Prostate gland (tissue), 2 donors: ENCODE measurements at regions not wholly inside any gene's neighbourhood (a gene's known extent, or its start where the extent isn't known, plus 50 kb on each side); places are given as distances from the start of the nearest gene placed in this dataset.

Experiments
- POLR2A ChIP-seq: fragments of 450-650 bp; IDR thresholded peaks from one replicate; pipeline ENCODE4 v1.6.1; 2016; ENCODE audit warnings: antibody characterized with exemption, mild to moderate bottlenecking
- POLR2AphosphoS5 ChIP-seq: sonication (generic); formaldehyde crosslinking; IDR thresholded peaks from one replicate; pipeline ENCODE4 v1.6.1; 2017; ENCODE audit warnings: antibody characterized with exemption
- TF ChIP-seq, protein P1 (sequence below), 4 experiments: fragments of 200-600 bp in 2 of 4; fragments of 450-650 bp in 2 of 4; sonication (generic) in 2 of 4; IDR thresholded peaks; 1 replicate in 3 of 4; 2 replicates in 1 of 4; pipeline ENCODE4 v1.5.1; 2016 to 2019; ENCODE audit warnings: antibody characterized with exemption in 4 of 4, mild to moderate bottlenecking in 2 of 4, moderate library complexity in 2 of 4

DNA sequence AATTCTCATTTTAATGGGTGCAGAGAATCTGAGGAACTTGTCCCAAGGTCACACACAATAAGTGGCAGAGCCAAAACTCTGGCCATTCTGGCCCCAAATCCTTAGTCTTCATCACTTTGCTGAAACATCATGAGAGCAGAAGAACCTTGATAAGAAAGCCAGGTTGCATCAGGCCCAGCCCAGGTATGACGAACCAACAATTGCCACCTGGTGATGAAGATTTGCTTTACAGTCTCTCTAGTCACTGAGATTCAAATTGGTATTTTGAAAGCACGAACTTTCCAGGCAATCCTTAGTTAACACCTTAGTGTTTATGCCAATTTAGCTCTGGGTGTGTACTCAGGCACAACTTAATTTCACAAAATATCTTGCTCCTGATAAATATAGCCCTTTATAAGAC, 502.7 kb upstream of the HTR2A start:
- TF ChIP-seq, protein P1, sequence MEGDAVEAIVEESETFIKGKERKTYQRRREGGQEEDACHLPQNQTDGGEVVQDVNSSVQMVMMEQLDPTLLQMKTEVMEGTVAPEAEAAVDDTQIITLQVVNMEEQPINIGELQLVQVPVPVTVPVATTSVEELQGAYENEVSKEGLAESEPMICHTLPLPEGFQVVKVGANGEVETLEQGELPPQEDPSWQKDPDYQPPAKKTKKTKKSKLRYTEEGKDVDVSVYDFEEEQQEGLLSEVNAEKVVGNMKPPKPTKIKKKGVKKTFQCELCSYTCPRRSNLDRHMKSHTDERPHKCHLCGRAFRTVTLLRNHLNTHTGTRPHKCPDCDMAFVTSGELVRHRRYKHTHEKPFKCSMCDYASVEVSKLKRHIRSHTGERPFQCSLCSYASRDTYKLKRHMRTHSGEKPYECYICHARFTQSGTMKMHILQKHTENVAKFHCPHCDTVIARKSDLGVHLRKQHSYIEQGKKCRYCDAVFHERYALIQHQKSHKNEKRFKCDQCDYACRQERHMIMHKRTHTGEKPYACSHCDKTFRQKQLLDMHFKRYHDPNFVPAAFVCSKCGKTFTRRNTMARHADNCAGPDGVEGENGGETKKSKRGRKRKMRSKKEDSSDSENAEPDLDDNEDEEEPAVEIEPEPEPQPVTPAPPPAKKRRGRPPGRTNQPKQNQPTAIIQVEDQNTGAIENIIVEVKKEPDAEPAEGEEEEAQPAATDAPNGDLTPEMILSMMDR (IDR thresholded peaks at IDR 0.05): no peak
- TF ChIP-seq POLR2AphosphoS5 (no peak), POLR2A (no peak)
